GM23338 (cell line): ENCODE measurements at regions not wholly inside any gene's neighbourhood (a gene's known extent, or its start where the extent isn't known, plus 50 kb on each side); places are given as distances from the start of the nearest gene placed in this dataset.

Experiments used
- ATAC-seq: fragments of 200-7000 bp; cut with Tn5 transposase; 3 replicates; pipeline ENCODE4 v1.9.1; 2020
- DNase-seq: peaks from one replicate; pipeline ENCODE4 v3.0.0-alpha.2; 2015; ENCODE audit warnings: low spot score
- H2AFZ ChIP-seq: fragments of 200-600 bp; sonication (generic); 2 replicates; pipeline ENCODE4 v1.8.0; 2016; ENCODE audit warnings: antibody characterized with exemption, mild to moderate bottlenecking, moderate library complexity
- H3F3A ChIP-seq: fragments of 200-600 bp; sonication (generic); replicated peaks from 2 replicates; pipeline ENCODE4 v1.8.0; 2017; ENCODE audit warnings: antibody characterized with exemption, mixed run types, low read depth
- H3K27ac ChIP-seq: fragments of 200-600 bp; sonication (generic); 2 replicates; pipeline ENCODE4 v1.6.1; 2016; ENCODE audit warnings: low read depth
- H3K27me3 ChIP-seq: fragments of 200-600 bp; sonication (generic); 2 replicates; pipeline ENCODE4 v1.8.0; 2016; ENCODE audit warnings: mild to moderate bottlenecking, mixed run types, moderate library complexity; ENCODE audit not compliant: insufficient read depth
- H3K36me3 ChIP-seq: fragments of 200-600 bp; sonication (generic); 2 replicates; pipeline ENCODE4 v1.8.0; 2016; ENCODE audit warnings: mild to moderate bottlenecking; ENCODE audit not compliant: insufficient read depth
- H3K4me1 ChIP-seq: fragments of 200-600 bp; sonication (generic); 2 replicates; pipeline ENCODE4 v1.8.0; 2016; ENCODE audit warnings: mild to moderate bottlenecking, moderate library complexity; ENCODE audit not compliant: insufficient read depth
- H3K4me2 ChIP-seq: fragments of 200-600 bp; sonication (generic); 2 replicates; pipeline ENCODE4 v1.7.1; 2017; ENCODE audit warnings: mixed run types
- H3K4me3 ChIP-seq: fragments of 200-600 bp; sonication (generic); 2 replicates; pipeline ENCODE4 v1.6.1; 2016; ENCODE audit warnings: mixed run types
- H3K79me2 ChIP-seq: fragments of 200-600 bp; sonication (generic); replicated peaks from 2 replicates; pipeline ENCODE4 v1.8.0; 2017; ENCODE audit warnings: mild to moderate bottlenecking; ENCODE audit not compliant: insufficient read depth
- H3K9me2 ChIP-seq: fragments of 200-600 bp; sonication (generic); 2 replicates; pipeline ENCODE4 v1.8.0; 2017; ENCODE audit not compliant: insufficient read depth
- H4K20me1 ChIP-seq: fragments of 200-600 bp; sonication (generic); replicated peaks from 2 replicates; pipeline ENCODE4 v1.8.0; 2017; ENCODE audit warnings: mild to moderate bottlenecking; ENCODE audit not compliant: insufficient read depth
- H3K27ac Mint-ChIP-seq: 2 replicates; pipeline ENCODE4 v1.8.0; 2020; ENCODE audit warnings: inconsistent platforms, mild to moderate bottlenecking, moderate library complexity, mixed read lengths
- H3K27me3 Mint-ChIP-seq: 3 replicates; pipeline ENCODE4 v1.8.0; 2022; ENCODE audit warnings: low read depth, mild to moderate bottlenecking, moderate library complexity, mixed read lengths, inconsistent platforms; ENCODE audit not compliant: insufficient read depth, poor library complexity
- H3K36me3 Mint-ChIP-seq: 3 replicates; pipeline ENCODE4 v1.8.0; 2021; ENCODE audit warnings: low read depth, mild to moderate bottlenecking, inconsistent platforms, moderate library complexity, mixed read lengths
- H3K4me1 Mint-ChIP-seq: 3 replicates; pipeline ENCODE4 v1.8.0; 2020; ENCODE audit warnings: mild to moderate bottlenecking, inconsistent platforms, mixed read lengths
- H3K4me3 Mint-ChIP-seq: 3 replicates; pipeline ENCODE4 v1.8.0; 2021; ENCODE audit warnings: moderate library complexity, mild to moderate bottlenecking, inconsistent platforms, mixed read lengths
- H3K9me3 Mint-ChIP-seq: 3 replicates; pipeline ENCODE4 v1.8.0; 2020; ENCODE audit warnings: moderate library complexity, mild to moderate bottlenecking, inconsistent platforms, mixed read lengths
- CREB1 ChIP-seq: fragments of 250-450 bp; sonication (Bioruptor Pico); IDR thresholded peaks from 2 replicates; pipeline ENCODE4 v1.5.0; 2020; ENCODE audit warnings: low read depth, mild to moderate bottlenecking, moderate library complexity
- EZH2 ChIP-seq: fragments of 200-600 bp; sonication (generic); IDR thresholded peaks from one replicate; pipeline ENCODE4 v1.8.0; 2017; ENCODE audit warnings: antibody characterized with exemption, mild to moderate bottlenecking, low read depth; ENCODE audit not compliant: unreplicated experiment
- EZH2phosphoT487 ChIP-seq: fragments of 200-600 bp; sonication (generic); IDR thresholded peaks from one replicate; pipeline ENCODE4 v1.8.1; 2018; ENCODE audit warnings: antibody characterized with exemption; ENCODE audit not compliant: unreplicated experiment
- NANOG ChIP-seq: IDR thresholded peaks from 2 replicates; pipeline ENCODE4 v1.6.1; 2016; ENCODE audit warnings: antibody characterized with exemption, borderline replicate concordance
- REST ChIP-seq: IDR thresholded peaks from one replicate; pipeline ENCODE4 v1.6.1; 2018; ENCODE audit warnings: antibody characterized with exemption; ENCODE audit not compliant: unreplicated experiment
- STAT1 ChIP-seq: IDR thresholded peaks from one replicate; pipeline ENCODE4 v1.6.1; 2016; ENCODE audit warnings: antibody characterized with exemption; ENCODE audit not compliant: unreplicated experiment
- ZNF114 ChIP-seq: fragments of 250-450 bp; sonication (Bioruptor Pico); IDR thresholded peaks from 2 replicates; pipeline ENCODE4 v1.5.0; 2020; ENCODE audit warnings: mild to moderate bottlenecking, moderate library complexity
- ZNF331 ChIP-seq: fragments of 250-450 bp; sonication (Bioruptor Pico); IDR thresholded peaks from 2 replicates; pipeline ENCODE4 v1.5.0; 2020; ENCODE audit warnings: low read depth, mild to moderate bottlenecking, moderate library complexity
- ZNF462 ChIP-seq: fragments of 250-450 bp; sonication (Bioruptor Pico); IDR thresholded peaks from 2 replicates; pipeline ENCODE4 v1.5.0; 2020; ENCODE audit warnings: mild to moderate bottlenecking, moderate library complexity
- TF ChIP-seq, protein P1 (sequence below), 2 experiments: fragments of 200-600 bp in 1 of 2; sonication (generic) in 1 of 2; conservative IDR thresholded peaks; 2 replicates each; pipeline versions ENCODE4 v1.5.1 to v1.6.1; 2016 to 2017; ENCODE audit warnings: antibody characterized with exemption in 2 of 2, low read depth in 2 of 2, mild to moderate bottlenecking in 2 of 2, moderate library complexity in 1 of 2

GRCh38 chr1:229793488-229793887, 167.4 kb downstream of the URB2 start:
- H3K4me3 ChIP-seq: no peak overlapping the region
- H3K36me3 Mint-ChIP-seq: no peaks in the 10 kb centered on the region; the same call in 1 of the 3 replicates
- no peaks in the 10 kb centered on the region for H3K4me1 Mint-ChIP-seq
- H3K27ac ChIP-seq: no peak overlapping the region
- no peak overlapping the region for H3K4me2 ChIP-seq
- ATAC-seq (no peak), DNase-seq (no peak)
- H3K4me1 ChIP-seq: no peaks in the 10 kb centered on the region
- H3K27ac Mint-ChIP-seq: no peak overlapping the region
- H3K27me3 Mint-ChIP-seq: no peaks in the 10 kb centered on the region
- peaks cover 20% of the 10 kb centered on the region for H3K9me3 Mint-ChIP-seq
- H3K79me2 ChIP-seq: no peaks in the 10 kb centered on the region
- peak overlapping the region; percentile 47; the same call in 1 of the 2 replicates for H2AFZ ChIP-seq
- H3F3A ChIP-seq: no peaks in the 10 kb centered on the region
- no peaks in the 10 kb centered on the region for H3K27me3 ChIP-seq
- TF ChIP-seq CREB1 (no peak), STAT1 (no peak), ZNF114 (CRISPR knock-in tag) (no peak), EZH2 (no peak)
- no peak overlapping the region for H3K4me3 Mint-ChIP-seq
- H3K36me3 ChIP-seq: no peaks in the 10 kb centered on the region
- no peaks in the 10 kb centered on the region for H3K9me2 ChIP-seq
- no peaks in the 10 kb centered on the region for H4K20me1 ChIP-seq

GRCh38 chr1:229798558-229798957, 172.5 kb downstream of the URB2 start:
- Histone ChIP-seq H3K4me1 (no peaks in the 10 kb centered on the region), H3K9me2 (no peaks in the 10 kb centered on the region), H2AFZ (no peak overlapping the region), H3K36me3 (no peaks in the 10 kb centered on the region), H3K4me2 (no peak overlapping the region), H3K27ac (no peak overlapping the region), H4K20me1 (no peaks in the 10 kb centered on the region), H3K27me3 (no peaks in the 10 kb centered on the region), H3K4me3 (no peak overlapping the region), H3F3A (no peaks in the 10 kb centered on the region), H3K79me2 (no peaks in the 10 kb centered on the region)
- no peak overlapping the region for H3K4me3 Mint-ChIP-seq
- no peaks in the 10 kb centered on the region for H3K4me1 Mint-ChIP-seq
- ATAC-seq: no peak
- H3K27ac Mint-ChIP-seq: no peak overlapping the region
- DNase-seq: no peak
- H3K36me3 Mint-ChIP-seq: no peaks in the 10 kb centered on the region; the same call in 2 of the 3 replicates
- peaks cover 14% of the 10 kb centered on the region for H3K9me3 Mint-ChIP-seq
- peaks cover 10% of the 10 kb centered on the region for H3K27me3 Mint-ChIP-seq
- TF ChIP-seq ZNF462 (CRISPR knock-in tag): no peak
- no peak for TF ChIP-seq ZNF114 (CRISPR knock-in tag)
- no peak for TF ChIP-seq CREB1
- TF ChIP-seq ZNF331: no peak
- TF ChIP-seq, protein P1, sequence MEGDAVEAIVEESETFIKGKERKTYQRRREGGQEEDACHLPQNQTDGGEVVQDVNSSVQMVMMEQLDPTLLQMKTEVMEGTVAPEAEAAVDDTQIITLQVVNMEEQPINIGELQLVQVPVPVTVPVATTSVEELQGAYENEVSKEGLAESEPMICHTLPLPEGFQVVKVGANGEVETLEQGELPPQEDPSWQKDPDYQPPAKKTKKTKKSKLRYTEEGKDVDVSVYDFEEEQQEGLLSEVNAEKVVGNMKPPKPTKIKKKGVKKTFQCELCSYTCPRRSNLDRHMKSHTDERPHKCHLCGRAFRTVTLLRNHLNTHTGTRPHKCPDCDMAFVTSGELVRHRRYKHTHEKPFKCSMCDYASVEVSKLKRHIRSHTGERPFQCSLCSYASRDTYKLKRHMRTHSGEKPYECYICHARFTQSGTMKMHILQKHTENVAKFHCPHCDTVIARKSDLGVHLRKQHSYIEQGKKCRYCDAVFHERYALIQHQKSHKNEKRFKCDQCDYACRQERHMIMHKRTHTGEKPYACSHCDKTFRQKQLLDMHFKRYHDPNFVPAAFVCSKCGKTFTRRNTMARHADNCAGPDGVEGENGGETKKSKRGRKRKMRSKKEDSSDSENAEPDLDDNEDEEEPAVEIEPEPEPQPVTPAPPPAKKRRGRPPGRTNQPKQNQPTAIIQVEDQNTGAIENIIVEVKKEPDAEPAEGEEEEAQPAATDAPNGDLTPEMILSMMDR (conservative IDR thresholded peaks at IDR 0.05; ENCODE audit: low read depth in 2 of 2): no peak
- TF ChIP-seq EZH2phosphoT487: no peak
- no peak for TF ChIP-seq EZH2
- TF ChIP-seq REST: no peak
- no peak for TF ChIP-seq NANOG
